Kidney (tissue), 13 donors: ENCODE measurements at regions not wholly inside any gene's neighbourhood (a gene's known extent, or its start where the extent isn't known, plus 50 kb on each side); places are given as distances from the start of the nearest gene placed in this dataset.

Experiments
- DNase-seq, 5 donors: peaks; one replicate each; pipeline ENCODE4 v3.0.0-alpha.2; 2013 to 2020
- FAIRE-seq: peaks from 2 replicates; lab custom pipeline; 2012; peaks lifted over from hg19 to GRCh38; lab: Jason Lieb, UNC
- H3K27ac ChIP-seq, 2 donors: one replicate each; pipeline ENCODE4 v1.7.0; 2013; ENCODE audit warnings: low read depth in 2 of 2, low read length in 2 of 2, inconsistent platforms in 1 of 2
- H3K27me3 ChIP-seq: one replicate; pipeline ENCODE4 v1.7.1; 2013; ENCODE audit warnings: low read length, inconsistent platforms; ENCODE audit not compliant: control insufficient read depth, insufficient read depth
- H3K36me3 ChIP-seq, 3 donors: one replicate each; pipeline versions ENCODE4 v1.7.0 to v1.7.1; 2013; ENCODE audit warnings: low read length in 3 of 3, control low read depth in 1 of 3, inconsistent platforms in 1 of 3; ENCODE audit not compliant: insufficient read depth in 3 of 3, control insufficient read depth in 2 of 3
- H3K4me1 ChIP-seq, 3 donors: one replicate each; pipeline versions ENCODE4 v1.7.0 to v1.7.1; 2013; ENCODE audit warnings: low read length in 3 of 3, inconsistent platforms in 1 of 3, low read depth in 1 of 3; ENCODE audit not compliant: control insufficient read depth in 2 of 3, insufficient read depth in 2 of 3
- H3K4me3 ChIP-seq, 3 donors: one replicate each; pipeline versions ENCODE4 v1.7.0 to v1.8.1; 2013; ENCODE audit warnings: low read length in 3 of 3, control low read depth in 1 of 3, inconsistent platforms in 1 of 3
- H3K9ac ChIP-seq, 3 donors: one replicate each; pipeline versions ENCODE4 v1.7.0 to v1.7.1; 2013; ENCODE audit warnings: low read length in 3 of 3, control low read depth in 1 of 3, inconsistent platforms in 1 of 3
- H3K9me3 ChIP-seq, 3 donors: one replicate each; pipeline versions ENCODE4 v1.7.0 to v1.7.1; 2013; ENCODE audit warnings: low read length in 3 of 3, control low read depth in 1 of 3, inconsistent platforms in 1 of 3; ENCODE audit not compliant: control insufficient read depth in 2 of 3, insufficient read depth in 1 of 3
- intact Hi-C: fragments of 100-400 bp; cut with DNase I; formaldehyde crosslinking; loops from one replicate; pipeline ENCODE4 v1.11.1; 2022
- TF ChIP-seq, protein P1 (sequence below): IDR thresholded peaks from 3 replicates; pipeline ENCODE4 v1.5.1; 2012; ENCODE audit warnings: mild to moderate bottlenecking, moderate library complexity, borderline replicate concordance; ENCODE audit not compliant: insufficient read depth; ENCODE audit errors: extremely low read depth
- donor health status: control.
- donor health status: control.
- donor health status: control.
- donor health status: control.
- donor health status: control.
- donor health status: DM: yes; HTN: yes; CAD: no.
- donor health status: Normal renal cell carcinoma (clear cell type).

DNA sequence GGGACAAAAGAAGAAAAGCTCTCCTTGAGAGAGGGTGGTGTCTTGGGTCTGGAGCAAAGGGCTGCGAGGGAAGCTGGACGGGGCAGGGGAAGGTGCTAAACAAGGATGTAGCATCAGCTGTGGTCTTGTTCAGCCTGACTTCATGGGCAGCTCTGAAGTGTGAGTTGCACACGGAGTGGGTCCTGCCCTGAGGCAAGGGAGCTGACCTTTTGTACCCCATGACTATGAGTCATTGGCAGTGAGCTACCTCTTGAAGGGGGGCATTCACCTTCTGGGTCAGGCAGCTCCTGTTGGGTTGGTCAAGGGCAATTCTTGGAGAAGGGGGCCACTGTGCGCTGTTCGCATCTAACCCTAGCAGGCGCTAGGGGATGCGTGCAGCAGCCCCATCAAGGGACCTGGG lies 151.8 kb downstream of the SMIM20 start:
- no peaks in the 10 kb centered on the region for H3K9me3 ChIP-seq
- H3K36me3 ChIP-seq, result no peaks in the 10 kb centered on the region
- no peaks in the 10 kb centered on the region for H3K4me1 ChIP-seq
- H3K4me3 ChIP-seq, result no peak overlapping the region
- H3K27me3 ChIP-seq, result no peaks in the 10 kb centered on the region
- FAIRE-seq (no peak), DNase-seq (no peak)
- no peak overlapping the region for H3K9ac ChIP-seq
- intact Hi-C loops, result no loop called here
- H3K27ac ChIP-seq, result no peak overlapping the region
- TF ChIP-seq, protein P1, sequence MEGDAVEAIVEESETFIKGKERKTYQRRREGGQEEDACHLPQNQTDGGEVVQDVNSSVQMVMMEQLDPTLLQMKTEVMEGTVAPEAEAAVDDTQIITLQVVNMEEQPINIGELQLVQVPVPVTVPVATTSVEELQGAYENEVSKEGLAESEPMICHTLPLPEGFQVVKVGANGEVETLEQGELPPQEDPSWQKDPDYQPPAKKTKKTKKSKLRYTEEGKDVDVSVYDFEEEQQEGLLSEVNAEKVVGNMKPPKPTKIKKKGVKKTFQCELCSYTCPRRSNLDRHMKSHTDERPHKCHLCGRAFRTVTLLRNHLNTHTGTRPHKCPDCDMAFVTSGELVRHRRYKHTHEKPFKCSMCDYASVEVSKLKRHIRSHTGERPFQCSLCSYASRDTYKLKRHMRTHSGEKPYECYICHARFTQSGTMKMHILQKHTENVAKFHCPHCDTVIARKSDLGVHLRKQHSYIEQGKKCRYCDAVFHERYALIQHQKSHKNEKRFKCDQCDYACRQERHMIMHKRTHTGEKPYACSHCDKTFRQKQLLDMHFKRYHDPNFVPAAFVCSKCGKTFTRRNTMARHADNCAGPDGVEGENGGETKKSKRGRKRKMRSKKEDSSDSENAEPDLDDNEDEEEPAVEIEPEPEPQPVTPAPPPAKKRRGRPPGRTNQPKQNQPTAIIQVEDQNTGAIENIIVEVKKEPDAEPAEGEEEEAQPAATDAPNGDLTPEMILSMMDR, result no peak

DNA sequence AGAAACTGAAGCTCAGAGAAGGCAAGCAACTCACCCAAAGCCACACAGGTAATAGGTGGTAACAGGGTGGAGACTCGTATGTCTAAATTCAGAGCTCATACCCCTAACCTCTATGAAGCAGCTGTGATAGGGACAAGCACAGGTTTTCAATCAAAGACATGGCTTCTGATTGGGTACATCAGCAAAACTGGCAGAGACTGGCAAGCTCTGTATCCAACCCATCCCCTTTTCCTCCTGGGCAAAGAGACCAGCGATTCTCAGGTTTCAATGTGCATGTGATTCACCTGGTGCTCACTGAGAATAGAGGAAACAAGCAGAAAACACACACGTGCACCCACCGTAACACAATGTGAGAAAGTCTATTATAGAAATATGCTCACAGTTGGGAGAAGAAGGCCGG lies 153.0 kb downstream of the SMIM20 start:
- Histone ChIP-seq H3K27me3 (no peaks in the 10 kb centered on the region), H3K27ac (no peak overlapping the region), H3K4me3 (no peak overlapping the region), H3K4me1 (no peaks in the 10 kb centered on the region), H3K9me3 (no peaks in the 10 kb centered on the region), H3K36me3 (no peaks in the 10 kb centered on the region), H3K9ac (no peak overlapping the region)
- FAIRE-seq (no peak), DNase-seq (no peak)
- TF ChIP-seq, protein P1, result no peak
- intact Hi-C loops, result no loop called here

DNA sequence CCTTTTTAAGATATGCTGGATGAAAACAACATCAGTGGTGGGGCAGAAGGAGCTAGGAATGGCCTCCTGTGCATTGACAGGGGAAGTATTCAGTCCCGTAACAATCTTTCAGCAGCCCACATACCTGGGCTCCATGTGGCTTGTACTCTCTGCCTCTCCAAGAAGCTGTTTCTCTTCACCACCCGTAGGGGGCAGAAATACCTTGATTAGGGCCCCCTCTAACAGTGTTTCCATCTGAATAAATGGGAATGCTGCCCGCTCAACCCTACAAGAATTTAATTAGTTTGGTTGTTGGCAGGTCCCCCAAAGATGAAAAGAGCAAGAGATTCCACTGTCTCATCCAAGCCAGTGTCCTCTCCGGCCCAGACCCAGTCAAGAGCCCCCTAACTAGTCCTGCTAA lies 155.2 kb downstream of the SMIM20 start:
- no peak overlapping the region for H3K27ac ChIP-seq
- H3K4me1 ChIP-seq, result no peaks in the 10 kb centered on the region
- H3K4me3 ChIP-seq, result no peak overlapping the region
- H3K27me3 ChIP-seq, result no peaks in the 10 kb centered on the region
- H3K36me3 ChIP-seq, result no peaks in the 10 kb centered on the region
- intact Hi-C loops, result no loop called here
- TF ChIP-seq, protein P1, result no peak
- FAIRE-seq (no peak), DNase-seq (peak in 1 of 5 donors; percentile 32)
- H3K9me3 ChIP-seq, result no peaks in the 10 kb centered on the region
- H3K9ac ChIP-seq, result no peak overlapping the region

DNA sequence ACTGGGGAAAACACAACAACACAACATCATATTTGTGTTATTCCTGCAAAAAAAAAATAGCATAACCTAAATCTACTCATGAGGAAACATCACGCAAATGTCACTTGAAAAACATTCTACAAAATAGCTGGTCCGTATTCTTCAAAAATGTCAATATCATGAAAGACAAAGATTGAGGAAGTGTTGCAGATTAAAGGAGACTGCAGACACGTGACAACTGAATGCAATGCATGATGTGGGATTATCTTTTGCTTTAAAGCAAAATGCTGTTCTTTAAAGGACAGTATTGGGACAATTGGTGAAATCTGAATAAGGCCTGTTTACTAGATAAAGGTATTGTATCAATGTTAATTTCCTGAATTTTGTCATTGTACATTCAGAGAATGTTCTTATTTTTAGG lies 157.7 kb downstream of the SMIM20 start:
- intact Hi-C loops, result no loop called here

More for the DNA sequence above, 157.7 kb downstream of the SMIM20 start:
- Histone ChIP-seq H3K9me3 (no peaks in the 10 kb centered on the region), H3K4me3 (no peak overlapping the region), H3K27me3 (no peaks in the 10 kb centered on the region), H3K4me1 (no peaks in the 10 kb centered on the region), H3K9ac (no peak overlapping the region), H3K36me3 (no peaks in the 10 kb centered on the region), H3K27ac (no peak overlapping the region)
- FAIRE-seq (no peak), DNase-seq (no peak)
- TF ChIP-seq, protein P1, result no peak
